RWPE2 (cell line): ENCODE measurements at regions not wholly inside any gene's neighbourhood (a gene's known extent, or its start where the extent isn't known, plus 50 kb on each side); places are given as distances from the start of the nearest gene placed in this dataset.
"Not testable (repeated sequence)": the region's sequence is repeated elsewhere in the genome, so short reads cannot be mapped to it uniquely, and the experiment has no call there.

Experiments used
- ATAC-seq: fragments of 200-7000 bp; cut with Tn5 transposase; 3 replicates; pipeline ENCODE4 v1.9.1; 2021; ENCODE audit warnings: low read depth
- DNase-seq: peaks from one replicate; pipeline ENCODE4 v3.0.0-alpha.2; 2020; ENCODE audit warnings: low spot score
- H3K27ac ChIP-seq: fragments of 450-650 bp; 2 replicates; pipeline ENCODE4 v1.5.1; 2017; ENCODE audit warnings: mild to moderate bottlenecking; ENCODE audit not compliant: poor library complexity, severe bottlenecking
- H3K27me3 ChIP-seq: fragments of 250-450 bp; sonication (Bioruptor Pico); 2 replicates; pipeline ENCODE4 v1.5.1; 2021; ENCODE audit warnings: mild to moderate bottlenecking, moderate library complexity; ENCODE audit not compliant: insufficient read depth, poor library complexity, severe bottlenecking
- H3K36me3 ChIP-seq: fragments of 250-450 bp; sonication (Bioruptor Pico); 2 replicates; pipeline ENCODE4 v1.5.1; 2020; ENCODE audit warnings: low read depth, mild to moderate bottlenecking, moderate library complexity
- H3K4me1 ChIP-seq: fragments of 250-450 bp; sonication (Bioruptor Pico); 2 replicates; pipeline ENCODE4 v1.5.1; 2021; ENCODE audit warnings: mild to moderate bottlenecking, moderate library complexity; ENCODE audit not compliant: insufficient read depth, poor library complexity, severe bottlenecking
- H3K4me3 ChIP-seq: fragments of 250-450 bp; sonication (Bioruptor Pico); 2 replicates; pipeline ENCODE4 v1.5.1; 2021; ENCODE audit warnings: mild to moderate bottlenecking, moderate library complexity; ENCODE audit not compliant: severe bottlenecking
- H3K9me3 ChIP-seq: fragments of 250-450 bp; sonication (Bioruptor Pico); 2 replicates; pipeline ENCODE4 v1.5.1; 2021; ENCODE audit warnings: mild to moderate bottlenecking, moderate library complexity; ENCODE audit not compliant: severe bottlenecking
- TF ChIP-seq, protein P1 (sequence below): fragments of 450-650 bp; IDR thresholded peaks from one replicate; pipeline ENCODE4 v1.5.1; 2017; ENCODE audit warnings: mild to moderate bottlenecking, moderate library complexity; ENCODE audit not compliant: poor library complexity, severe bottlenecking

- no peak overlapping the region for H3K4me3 ChIP-seq
- no peak for ATAC-seq
- TF ChIP-seq, protein P1, sequence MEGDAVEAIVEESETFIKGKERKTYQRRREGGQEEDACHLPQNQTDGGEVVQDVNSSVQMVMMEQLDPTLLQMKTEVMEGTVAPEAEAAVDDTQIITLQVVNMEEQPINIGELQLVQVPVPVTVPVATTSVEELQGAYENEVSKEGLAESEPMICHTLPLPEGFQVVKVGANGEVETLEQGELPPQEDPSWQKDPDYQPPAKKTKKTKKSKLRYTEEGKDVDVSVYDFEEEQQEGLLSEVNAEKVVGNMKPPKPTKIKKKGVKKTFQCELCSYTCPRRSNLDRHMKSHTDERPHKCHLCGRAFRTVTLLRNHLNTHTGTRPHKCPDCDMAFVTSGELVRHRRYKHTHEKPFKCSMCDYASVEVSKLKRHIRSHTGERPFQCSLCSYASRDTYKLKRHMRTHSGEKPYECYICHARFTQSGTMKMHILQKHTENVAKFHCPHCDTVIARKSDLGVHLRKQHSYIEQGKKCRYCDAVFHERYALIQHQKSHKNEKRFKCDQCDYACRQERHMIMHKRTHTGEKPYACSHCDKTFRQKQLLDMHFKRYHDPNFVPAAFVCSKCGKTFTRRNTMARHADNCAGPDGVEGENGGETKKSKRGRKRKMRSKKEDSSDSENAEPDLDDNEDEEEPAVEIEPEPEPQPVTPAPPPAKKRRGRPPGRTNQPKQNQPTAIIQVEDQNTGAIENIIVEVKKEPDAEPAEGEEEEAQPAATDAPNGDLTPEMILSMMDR, result no peak
Observed at GRCh38 chrX:116756958-116757357, 294.2 kb upstream of the CT83 start.

DNA sequence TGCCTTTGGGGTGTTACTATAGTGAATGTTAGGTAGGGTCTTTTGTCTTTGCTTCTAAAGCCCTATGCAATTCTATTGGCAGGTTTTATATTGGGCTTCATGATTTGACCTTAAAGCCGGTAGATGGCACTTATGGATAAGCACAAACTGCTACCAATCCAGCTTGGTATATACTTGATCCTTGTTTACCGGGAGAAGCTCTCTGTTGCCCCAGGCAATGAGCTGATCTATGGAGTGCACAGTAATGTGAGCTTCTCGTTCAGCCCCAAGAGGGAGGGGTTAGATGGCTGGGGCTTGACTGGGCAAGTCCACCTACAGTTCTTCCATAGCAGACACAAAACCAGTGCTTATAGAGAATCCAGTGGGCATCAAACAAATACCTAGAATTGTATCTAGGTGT, 287.2 kb upstream of the CT83 start:
- ATAC-seq (peak; percentile 100), DNase-seq (peak; percentile 65)
- TF ChIP-seq, protein P1, result peak; percentile 26
- no peaks in the 10 kb centered on the region for H3K36me3 ChIP-seq
- H3K4me3 ChIP-seq, result no peak overlapping the region
- no peaks in the 10 kb centered on the region for H3K27me3 ChIP-seq
- H3K4me1 ChIP-seq, result no peaks in the 10 kb centered on the region
- no peak overlapping the region for H3K27ac ChIP-seq
- no peaks in the 10 kb centered on the region for H3K9me3 ChIP-seq

More at GRCh38 chrX:116756958-116757357, 294.2 kb upstream of the CT83 start:
- H3K27me3 ChIP-seq, result no peaks in the 10 kb centered on the region
- no peaks in the 10 kb centered on the region for H3K4me1 ChIP-seq
- H3K9me3 ChIP-seq, result no peaks in the 10 kb centered on the region
- DNase-seq, result no peak
- no peaks in the 10 kb centered on the region for H3K36me3 ChIP-seq
- H3K27ac ChIP-seq, result no peak overlapping the region

DNA sequence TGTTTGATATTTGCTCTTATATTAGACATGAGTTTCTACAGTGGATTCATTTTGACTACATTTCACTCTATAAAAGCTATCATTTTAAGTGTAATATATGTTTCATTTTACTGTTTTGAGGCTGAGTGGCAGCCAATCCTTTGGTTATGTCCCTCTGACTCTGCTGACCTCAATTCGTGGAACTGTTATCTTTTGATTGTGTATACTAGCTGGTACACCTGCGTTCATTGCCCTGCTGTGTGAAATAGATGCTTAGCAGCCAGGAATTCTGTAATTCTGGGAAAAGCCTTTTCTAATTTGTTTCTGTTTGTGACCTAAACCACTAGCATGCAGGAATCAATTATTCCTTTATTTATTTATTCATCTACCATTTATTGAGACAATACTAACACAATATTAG, 269.4 kb upstream of the CT83 start:
- ATAC-seq (no peak), DNase-seq (no peak)
- Histone ChIP-seq H3K9me3 (no peaks in the 10 kb centered on the region), H3K4me3 (no peak overlapping the region), H3K4me1 (no peaks in the 10 kb centered on the region), H3K27ac (no peak overlapping the region), H3K27me3 (no peaks in the 10 kb centered on the region), H3K36me3 (no peaks in the 10 kb centered on the region)
- TF ChIP-seq, protein P1, result no peak

DNA sequence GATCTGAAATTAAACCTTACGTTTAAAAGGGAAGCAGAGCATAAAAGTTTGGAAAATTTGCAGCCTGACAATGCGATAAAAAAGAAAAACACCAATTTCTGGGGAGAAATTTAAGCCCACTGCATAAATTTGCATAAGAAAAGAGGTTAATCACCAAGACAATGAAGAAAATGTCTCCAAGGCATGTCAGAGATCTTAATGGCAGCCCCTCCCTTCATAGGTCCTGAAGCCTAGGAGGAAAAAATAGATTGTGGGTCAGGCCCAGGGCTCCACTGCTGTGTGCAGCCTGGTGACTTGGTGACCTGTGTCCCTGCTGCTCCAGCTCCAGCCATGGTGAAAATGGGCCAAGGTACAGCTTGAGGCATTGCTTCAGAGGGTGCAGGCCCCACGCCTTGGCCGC, 264.0 kb upstream of the CT83 start:
- H3K27me3 ChIP-seq, result no peaks in the 10 kb centered on the region
- H3K4me3 ChIP-seq, result no peak overlapping the region
- TF ChIP-seq, protein P1, result no peak
- H3K9me3 ChIP-seq, result no peaks in the 10 kb centered on the region
- ATAC-seq, result no peak
- no peak for DNase-seq
- H3K4me1 ChIP-seq, result no peaks in the 10 kb centered on the region
- no peaks in the 10 kb centered on the region for H3K36me3 ChIP-seq
- no peak overlapping the region for H3K27ac ChIP-seq

GRCh38 chrX:116694046-116694445, 231.3 kb upstream of the CT83 start:
- H3K27ac ChIP-seq, result no peak overlapping the region
- no peaks in the 10 kb centered on the region for H3K9me3 ChIP-seq
- H3K36me3 ChIP-seq, result no peaks in the 10 kb centered on the region
- H3K4me3 ChIP-seq, result no peak overlapping the region
- no peaks in the 10 kb centered on the region for H3K4me1 ChIP-seq
- DNase-seq (no peak), ATAC-seq (no peak)
- TF ChIP-seq, protein P1, result no peak
- no peaks in the 10 kb centered on the region for H3K27me3 ChIP-seq

GRCh38 chrX:116679544-116679943, 216.8 kb upstream of the CT83 start:
- ATAC-seq, H3K27ac ChIP-seq, H3K9me3 ChIP-seq, H3K36me3 ChIP-seq, H3K27me3 ChIP-seq, H3K4me3 ChIP-seq, DNase-seq, H3K4me1 ChIP-seq: not testable (repeated sequence)
